PC-9 (cell line): ENCODE measurements at regions not wholly inside any gene's neighbourhood (a gene's known extent, or its start where the extent isn't known, plus 50 kb on each side); places are given as distances from the start of the nearest gene placed in this dataset.

Experiments used
- BruUV-seq: library from RNA; stranded (reverse); fragments of 400-500 nt; replicated peaks from 2 replicates; lab custom pipeline; 2021; lab: Mats Ljungman, UMichigan
- CTCF ChIA-PET: fragments of 300-600 bp; sonication (Branson Sonifier 250); formaldehyde crosslinking; loops from one replicate; lab custom pipeline; 2022; ENCODE audit warnings: antibody characterized with exemption; lab: Charles Lee
- POLR2A ChIA-PET: fragments of 300-600 bp; sonication (Branson Sonifier 250); formaldehyde crosslinking; loops from one replicate; lab custom pipeline; 2022; ENCODE audit warnings: antibody characterized with exemption; ENCODE audit not compliant: unreplicated experiment; lab: Charles Lee
- DNase-seq, 2 experiments: peaks; one replicate each; pipeline versions ENCODE4 v3.0.0 to v3.0.0-alpha.2; 2015 to 2022; ENCODE audit warnings: mixed read lengths in 1 of 2
- H2AFZ ChIP-seq: fragments of 200-600 bp; sonication (generic); 2 replicates; pipeline ENCODE4 v1.8.1; 2017; ENCODE audit warnings: antibody characterized with exemption
- H3F3A ChIP-seq: fragments of 200-600 bp; sonication (generic); 2 replicates; pipeline ENCODE4 v1.8.1; 2017; ENCODE audit warnings: antibody characterized with exemption, mild to moderate bottlenecking, low read depth; ENCODE audit not compliant: insufficient read depth
- H3K27ac ChIP-seq: fragments of 200-600 bp; sonication (generic); 2 replicates; pipeline ENCODE4 v1.6.1; 2016; ENCODE audit warnings: mixed run types
- H3K27me3 ChIP-seq: fragments of 200-600 bp; sonication (generic); 2 replicates; pipeline ENCODE4 v1.6.1; 2016; ENCODE audit warnings: low read depth, mixed run types; ENCODE audit not compliant: insufficient read depth
- H3K36me3 ChIP-seq: fragments of 200-600 bp; sonication (generic); 2 replicates; pipeline ENCODE4 v1.6.1; 2016; ENCODE audit warnings: low read depth, mixed run types
- H3K4me1 ChIP-seq: fragments of 200-600 bp; sonication (generic); replicated peaks from 2 replicates; pipeline ENCODE4 v1.6.1; 2016; ENCODE audit warnings: mixed run types; ENCODE audit not compliant: insufficient read depth
- H3K4me2 ChIP-seq: fragments of 200-600 bp; sonication (generic); 2 replicates; pipeline ENCODE4 v1.6.1; 2017; ENCODE audit warnings: mixed run types
- H3K4me3 ChIP-seq: fragments of 200-600 bp; sonication (generic); 2 replicates; pipeline ENCODE4 v1.6.1; 2016; ENCODE audit warnings: mixed run types
- H3K79me2 ChIP-seq: fragments of 200-600 bp; sonication (generic); 2 replicates; pipeline ENCODE4 v1.6.1; 2017; ENCODE audit warnings: low read depth, mixed run types
- H3K9me2 ChIP-seq: fragments of 200-600 bp; sonication (generic); 2 replicates; pipeline ENCODE4 v1.8.1; 2017; ENCODE audit warnings: mild to moderate bottlenecking; ENCODE audit not compliant: insufficient read depth
- H3K9me3 ChIP-seq: fragments of 200-600 bp; sonication (generic); 2 replicates; pipeline ENCODE4 v1.8.1; 2016; ENCODE audit warnings: low read depth; ENCODE audit not compliant: insufficient read depth
- H4K20me1 ChIP-seq: fragments of 200-600 bp; sonication (generic); 2 replicates; pipeline ENCODE4 v1.8.1; 2017; ENCODE audit not compliant: insufficient read depth
- CTCF ChIP-seq: fragments of 200-600 bp; sonication (generic); conservative IDR thresholded peaks from 2 replicates; pipeline ENCODE4 v1.6.1; 2017; ENCODE audit warnings: mixed run types, antibody characterized with exemption, mild to moderate bottlenecking, moderate library complexity
- EZH2 ChIP-seq: fragments of 200-600 bp; sonication (generic); IDR thresholded peaks from 2 replicates; pipeline ENCODE4 v1.8.0; 2017; ENCODE audit warnings: antibody characterized with exemption, low read depth
- intact Hi-C: fragments of 100-400 bp; cut with micrococcal nuclease; formaldehyde crosslinking; loops from one replicate; pipeline ENCODE4 v1.10.0; 2022; ENCODE audit not compliant: unreplicated experiment

GRCh38 chr4:10179957-10180602, 63.5 kb upstream of the WDR1 start:
- Histone ChIP-seq H3K27me3 (no peaks in the 10 kb centered on the region), H3F3A (no peaks in the 10 kb centered on the region), H3K79me2 (no peaks in the 10 kb centered on the region), H4K20me1 (no peaks in the 10 kb centered on the region), H3K36me3 (no peaks in the 10 kb centered on the region), H3K27ac (no peak overlapping the region), H3K4me3 (no peak overlapping the region), H3K4me2 (no peak overlapping the region), H3K9me3 (no peaks in the 10 kb centered on the region), H3K4me1 (no peaks in the 10 kb centered on the region), H3K9me2 (no peaks in the 10 kb centered on the region), H2AFZ (no peak overlapping the region)
- DNase-seq = no peak
- POLR2A ChIA-PET = no interaction called here
- intact Hi-C loops = no loop called here
- BruUV-seq = no TSS peak
- TF ChIP-seq CTCF = no peak
- no peak for TF ChIP-seq EZH2
- CTCF ChIA-PET = no interaction called here

- no TSS peak for BruUV-seq
- TF ChIP-seq CTCF (no peak), EZH2 (no peak)
- Histone ChIP-seq H3F3A (no peaks in the 10 kb centered on the region), H3K27me3 (no peaks in the 10 kb centered on the region), H3K27ac (no peak overlapping the region), H2AFZ (no peak overlapping the region), H3K9me3 (no peaks in the 10 kb centered on the region), H3K4me2 (no peak overlapping the region), H3K79me2 (no peaks in the 10 kb centered on the region), H3K9me2 (no peaks in the 10 kb centered on the region), H3K4me1 (no peaks in the 10 kb centered on the region), H3K36me3 (no peaks in the 10 kb centered on the region), H3K4me3 (no peak overlapping the region), H4K20me1 (no peaks in the 10 kb centered on the region)
- intact Hi-C loops = no loop called here
- DNase-seq = no peak
- CTCF ChIA-PET = no interaction called here
- POLR2A ChIA-PET = no interaction called here
Measured at GRCh38 chr4:10178763-10179162, 62.2 kb upstream of the WDR1 start.

- H3K27me3 ChIP-seq = no peaks in the 10 kb centered on the region
- no peak overlapping the region for H3K4me2 ChIP-seq
- no peaks in the 10 kb centered on the region for H3K9me2 ChIP-seq
- H3K79me2 ChIP-seq = no peaks in the 10 kb centered on the region
- TF ChIP-seq EZH2 (no peak), CTCF (no peak)
- no peaks in the 10 kb centered on the region for H3K4me1 ChIP-seq
- intact Hi-C loops = no loop called here
- no peaks in the 10 kb centered on the region for H4K20me1 ChIP-seq
- H3K4me3 ChIP-seq = no peak overlapping the region
- BruUV-seq = no TSS peak
- H2AFZ ChIP-seq = no peak overlapping the region
- CTCF ChIA-PET = no interaction called here
- H3F3A ChIP-seq = no peaks in the 10 kb centered on the region
- no peaks in the 10 kb centered on the region for H3K9me3 ChIP-seq
- POLR2A ChIA-PET = no interaction called here
- H3K36me3 ChIP-seq = no peaks in the 10 kb centered on the region
- no peak overlapping the region for H3K27ac ChIP-seq
- no peak for DNase-seq
Measured at GRCh38 chr4:10175626-10176025, 59.0 kb upstream of the WDR1 start.
